Kidney capillary endothelial cell (primary cell): ENCODE measurements at regions not wholly inside any gene's neighbourhood (a gene's known extent, or its start where the extent isn't known, plus 50 kb on each side); places are given as distances from the start of the nearest gene placed in this dataset.
"Not testable (repeated sequence)": the region's sequence is repeated elsewhere in the genome, so short reads cannot be mapped to it uniquely, and the experiment has no call there.

Experiments
- DNase-seq: peaks from one replicate; pipeline ENCODE4 v3.0.0-alpha.2; 2018; ENCODE audit warnings: low spot score

DNA sequence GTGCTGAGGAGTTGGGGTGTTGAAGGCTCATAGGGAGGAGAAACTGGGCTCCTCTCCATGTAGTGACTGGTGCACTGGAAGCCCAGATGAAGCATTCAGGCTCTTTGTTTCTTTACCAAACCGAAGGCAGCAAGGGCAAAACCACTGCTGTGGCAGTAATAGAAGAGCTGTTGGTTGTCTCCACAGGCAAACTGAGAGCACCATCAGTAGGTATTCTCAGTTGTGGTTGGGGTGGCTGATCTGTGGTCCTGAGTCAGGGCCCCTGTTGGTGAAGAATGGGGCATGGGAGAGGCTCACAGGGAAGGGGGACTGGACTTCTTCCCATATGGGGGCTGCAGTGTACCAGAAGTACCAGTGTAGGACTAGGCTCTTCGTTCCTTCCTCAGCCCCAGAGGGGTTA is 460.2 kb upstream of the IMPG1 start:
- no peak for DNase-seq

GRCh38 chr6:76518443-76518842 is 446.0 kb upstream of the IMPG1 start:
- DNase-seq: no peak

- DNase-seq: no peak
Observed at GRCh38 chr6:76516924-76517323, 444.5 kb upstream of the IMPG1 start.

GRCh38 chr6:76510489-76510888 is 438.0 kb upstream of the IMPG1 start:
- no peak for DNase-seq

- DNase-seq: no peak
Observed at GRCh38 chr6:76509397-76509796, 436.9 kb upstream of the IMPG1 start.

DNA sequence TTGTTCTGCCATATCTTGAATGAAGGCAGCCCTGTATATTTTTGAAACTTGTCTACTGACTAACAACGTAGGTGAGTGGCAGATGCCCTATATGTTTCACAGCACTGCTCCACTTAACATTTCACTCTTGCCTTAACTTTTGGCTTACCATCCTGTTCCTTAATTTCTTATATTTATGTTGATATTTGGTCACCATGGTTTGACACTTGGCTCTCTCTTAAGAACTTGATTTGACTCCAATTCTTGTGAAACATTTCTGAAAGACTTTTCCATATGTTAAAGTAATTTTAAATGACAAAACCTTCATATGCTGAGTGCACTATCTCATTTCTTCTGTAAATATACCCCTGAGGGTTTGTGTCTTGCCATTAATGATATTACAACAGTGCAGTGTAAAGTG is 434.3 kb upstream of the IMPG1 start:
- DNase-seq: no peak

- DNase-seq: no peak
Observed at GRCh38 chr6:76495909-76496308, 423.4 kb upstream of the IMPG1 start.

GRCh38 chr6:76491376-76491775 is 418.9 kb upstream of the IMPG1 start:
- not testable (repeated sequence) for DNase-seq

- DNase-seq: no peak
Observed at GRCh38 chr6:76490456-76490855, 418.0 kb upstream of the IMPG1 start.

DNA sequence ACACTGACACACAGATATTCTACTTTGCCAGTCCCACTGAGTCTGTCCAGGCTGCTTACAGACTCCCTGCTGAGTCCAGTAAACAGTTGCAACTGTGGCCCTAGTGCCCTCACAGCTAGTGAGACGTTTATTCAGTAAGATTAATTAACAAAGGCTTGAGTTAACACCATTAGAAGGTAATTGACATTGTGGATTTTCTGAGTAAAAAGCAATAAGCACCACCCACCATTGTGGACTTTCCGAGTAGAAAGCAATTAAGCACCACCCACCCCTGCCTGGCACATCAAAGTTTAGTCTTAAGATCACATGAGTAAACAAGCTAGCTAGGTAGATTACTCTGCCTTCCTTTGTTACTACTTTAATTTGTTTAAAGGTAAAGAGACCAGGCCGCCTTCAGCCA is 408.6 kb upstream of the IMPG1 start:
- no peak for DNase-seq

DNA sequence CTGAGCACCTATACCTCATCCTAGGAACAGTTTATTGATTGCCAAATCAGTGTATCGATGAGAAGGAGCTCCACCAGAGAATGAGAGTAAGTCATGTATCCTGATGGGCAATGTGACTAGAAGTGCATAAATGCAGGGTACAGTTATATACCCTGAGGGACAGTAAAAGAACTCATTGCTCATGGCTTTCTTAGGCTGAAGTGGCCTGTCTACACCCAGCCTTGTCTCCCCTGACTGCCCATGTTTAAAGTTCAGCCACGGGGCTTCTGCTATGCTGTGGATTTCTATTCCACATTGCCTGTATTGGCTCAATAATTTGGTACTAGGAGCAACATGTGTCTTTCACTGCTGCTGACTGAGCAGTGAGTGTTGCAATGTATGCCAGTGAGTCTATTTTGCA is 400.4 kb upstream of the IMPG1 start:
- DNase-seq: no peak

- DNase-seq: no peak
Observed at GRCh38 chr6:76466286-76466685, 393.8 kb upstream of the IMPG1 start.

- no peak for DNase-seq
Observed at GRCh38 chr6:76465410-76465809, 392.9 kb upstream of the IMPG1 start.

GRCh38 chr6:76453270-76453669 is 380.8 kb upstream of the IMPG1 start:
- DNase-seq: no peak

DNA sequence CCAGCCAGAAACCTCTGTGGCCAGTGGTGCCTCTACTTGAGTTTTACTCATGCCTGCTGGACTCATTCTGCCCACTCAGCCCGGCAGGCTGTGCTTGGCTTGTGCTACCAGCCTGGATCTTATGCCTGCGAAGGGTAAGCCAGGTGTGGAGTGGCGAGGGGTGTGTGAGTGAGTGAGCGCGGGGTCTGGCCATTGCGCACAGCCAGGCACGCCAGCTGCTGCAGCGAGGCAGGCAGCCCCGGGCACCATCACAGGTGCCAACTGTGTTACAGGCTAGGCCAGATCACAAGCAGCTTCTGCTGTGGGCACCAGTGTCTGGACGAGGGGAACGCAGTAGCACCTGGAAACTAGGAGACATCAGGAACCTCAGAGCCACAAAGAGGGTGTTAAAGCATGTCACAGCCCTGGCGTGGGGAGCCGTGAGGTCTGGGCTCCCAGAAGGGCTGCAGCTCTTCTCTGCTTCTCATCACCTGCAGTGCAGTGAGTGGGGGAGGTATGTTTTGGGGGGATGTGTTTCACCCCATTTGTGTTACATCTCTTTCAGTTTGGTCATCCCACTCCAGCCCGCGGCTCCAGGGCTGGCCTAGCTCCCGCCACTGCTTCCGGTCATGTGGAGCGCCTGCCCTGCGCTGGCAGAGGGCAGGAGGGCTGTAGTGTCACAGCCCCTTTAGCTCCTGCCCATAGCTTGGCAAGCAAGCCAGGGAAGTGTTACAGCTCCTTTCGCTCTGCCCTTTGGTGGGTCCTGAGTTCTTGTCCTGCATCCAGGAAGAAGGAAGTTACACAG is 379.7 kb upstream of the IMPG1 start:
- DNase-seq: no peak

GRCh38 chr6:76448109-76448508 is 375.6 kb upstream of the IMPG1 start:
- no peak for DNase-seq

GRCh38 chr6:76441875-76442274 is 369.4 kb upstream of the IMPG1 start:
- DNase-seq: no peak

DNA sequence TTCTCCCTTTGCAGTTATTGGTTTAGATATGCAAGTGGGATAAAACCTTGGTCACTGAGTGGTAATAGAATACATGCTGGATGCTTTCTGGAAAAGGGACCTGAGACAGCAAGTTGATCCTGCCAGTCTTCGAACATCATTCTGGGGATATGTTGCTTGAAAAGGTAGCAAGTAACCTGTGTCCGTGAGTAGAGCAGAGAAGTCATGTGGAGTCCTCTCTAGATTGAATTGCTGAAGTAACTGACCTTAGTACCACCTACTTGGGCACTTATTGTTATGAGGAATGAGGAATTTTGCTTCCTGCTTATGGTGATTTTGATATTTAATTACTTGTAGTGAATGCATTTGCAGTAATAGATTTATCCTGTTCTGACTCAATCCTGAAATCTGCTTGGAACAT is 367.3 kb upstream of the IMPG1 start:
- no peak for DNase-seq

- DNase-seq: no peak
Observed at GRCh38 chr6:76438768-76439167, 366.3 kb upstream of the IMPG1 start.

GRCh38 chr6:76435174-76435573 is 362.7 kb upstream of the IMPG1 start:
- no peak for DNase-seq

GRCh38 chr6:76422511-76423213 is 350.2 kb upstream of the IMPG1 start:
- DNase-seq: no peak

DNA sequence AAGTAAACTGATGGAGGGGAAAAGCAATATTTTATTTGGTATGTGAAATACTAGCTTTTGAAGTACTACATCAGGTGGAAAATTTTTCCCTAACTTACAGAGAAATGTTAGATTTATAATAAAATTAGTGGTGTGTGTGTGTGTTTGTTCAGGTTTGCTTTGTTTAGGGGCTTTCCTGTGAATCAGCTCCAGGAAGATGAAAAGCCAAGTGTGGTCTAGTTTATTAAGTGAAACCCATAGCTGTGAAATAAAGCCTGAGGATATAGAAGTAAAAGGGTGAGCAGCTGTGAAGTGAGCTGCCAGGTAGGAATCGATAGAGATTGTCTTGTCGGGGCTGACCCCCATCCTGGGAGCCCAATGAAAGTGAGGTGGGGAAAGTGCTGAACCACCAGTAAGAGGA is 347.6 kb upstream of the IMPG1 start:
- no peak for DNase-seq

- no peak for DNase-seq
Observed at GRCh38 chr6:76418560-76419223, 346.2 kb upstream of the IMPG1 start.
